Type B pancreatic cell (in vitro differentiated cells): ENCODE measurements at regions not wholly inside any gene's neighbourhood (a gene's known extent, or its start where the extent isn't known, plus 50 kb on each side); places are given as distances from the start of the nearest gene placed in this dataset.

ENCODE experiments used
- DNase-seq: peaks from one replicate; pipeline ENCODE4 v3.0.0; 2021; ENCODE audit warnings: mixed read lengths; ENCODE audit not compliant: unreplicated experiment; ENCODE audit errors: extremely low spot score
- H3K27ac Mint-ChIP-seq: 2 replicates; pipeline ENCODE4 v1.8.0; 2021; ENCODE audit warnings: mild to moderate bottlenecking, mixed read lengths
- H3K27me3 Mint-ChIP-seq: 2 replicates; pipeline ENCODE4 v1.8.0; 2021; ENCODE audit warnings: mixed read lengths
- H3K36me3 Mint-ChIP-seq: 2 replicates; pipeline ENCODE4 v1.8.0; 2021; ENCODE audit warnings: mixed read lengths
- H3K4me1 Mint-ChIP-seq: one replicate; pipeline ENCODE4 v1.8.0; 2021; ENCODE audit warnings: mixed read lengths; ENCODE audit not compliant: unreplicated experiment
- H3K4me3 Mint-ChIP-seq: 2 replicates; pipeline ENCODE4 v1.8.0; 2021; ENCODE audit warnings: mild to moderate bottlenecking, mixed read lengths
- H3K9me3 Mint-ChIP-seq: 2 replicates; pipeline ENCODE4 v1.8.0; 2021; ENCODE audit warnings: mixed read lengths
- TF ChIP-seq, protein P1 (sequence below): fragments of 200-600 bp; sonication (generic); conservative IDR thresholded peaks from 2 replicates; pipeline ENCODE4 v1.5.0; 2021; ENCODE audit warnings: antibody characterized with exemption, mild to moderate bottlenecking

DNA sequence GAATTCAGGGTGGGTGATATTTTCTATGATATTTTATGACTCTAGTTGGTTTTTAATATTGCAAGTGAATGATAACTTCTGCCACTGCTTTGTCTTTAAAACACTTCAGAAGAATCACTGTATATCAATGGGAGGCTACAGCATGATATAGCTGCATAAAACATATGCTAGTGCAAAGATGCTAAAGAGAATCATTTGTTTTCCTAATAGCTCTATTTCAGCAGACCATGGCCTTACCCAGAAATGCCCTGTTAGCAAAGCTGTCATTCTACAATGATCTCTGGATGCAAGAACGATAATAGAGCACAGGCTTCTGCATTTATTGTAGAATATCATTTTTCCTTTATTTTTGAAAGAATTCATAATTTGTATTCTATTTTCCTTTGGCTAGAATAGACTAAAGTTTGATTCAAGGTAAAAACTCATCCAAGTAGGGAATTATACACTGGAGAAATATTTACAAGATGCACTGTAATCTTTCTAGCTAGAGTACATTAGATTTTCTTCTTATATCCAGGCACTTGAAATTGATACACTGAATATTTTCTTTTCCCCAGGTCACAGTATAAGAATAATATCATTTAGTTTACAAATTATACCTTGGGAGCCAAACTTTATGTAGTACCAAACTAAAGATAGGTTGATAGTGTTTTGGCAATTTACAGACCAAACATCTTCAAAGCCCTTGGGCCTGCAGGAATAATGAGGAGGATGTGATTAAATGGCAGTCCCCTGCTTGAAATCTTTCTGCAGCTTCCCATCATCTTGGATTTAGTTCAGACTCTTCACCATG, 252.6 kb upstream of the LINC00305 start:
- Mint-ChIP-seq H3K27ac (no peak overlapping the region), H3K4me3 (no peak overlapping the region), H3K4me1 (no peaks in the 10 kb centered on the region), H3K9me3 (no peaks in the 10 kb centered on the region), H3K27me3 (no peaks in the 10 kb centered on the region), H3K36me3 (no peaks in the 10 kb centered on the region)
- no peak for DNase-seq
- TF ChIP-seq, protein P1, sequence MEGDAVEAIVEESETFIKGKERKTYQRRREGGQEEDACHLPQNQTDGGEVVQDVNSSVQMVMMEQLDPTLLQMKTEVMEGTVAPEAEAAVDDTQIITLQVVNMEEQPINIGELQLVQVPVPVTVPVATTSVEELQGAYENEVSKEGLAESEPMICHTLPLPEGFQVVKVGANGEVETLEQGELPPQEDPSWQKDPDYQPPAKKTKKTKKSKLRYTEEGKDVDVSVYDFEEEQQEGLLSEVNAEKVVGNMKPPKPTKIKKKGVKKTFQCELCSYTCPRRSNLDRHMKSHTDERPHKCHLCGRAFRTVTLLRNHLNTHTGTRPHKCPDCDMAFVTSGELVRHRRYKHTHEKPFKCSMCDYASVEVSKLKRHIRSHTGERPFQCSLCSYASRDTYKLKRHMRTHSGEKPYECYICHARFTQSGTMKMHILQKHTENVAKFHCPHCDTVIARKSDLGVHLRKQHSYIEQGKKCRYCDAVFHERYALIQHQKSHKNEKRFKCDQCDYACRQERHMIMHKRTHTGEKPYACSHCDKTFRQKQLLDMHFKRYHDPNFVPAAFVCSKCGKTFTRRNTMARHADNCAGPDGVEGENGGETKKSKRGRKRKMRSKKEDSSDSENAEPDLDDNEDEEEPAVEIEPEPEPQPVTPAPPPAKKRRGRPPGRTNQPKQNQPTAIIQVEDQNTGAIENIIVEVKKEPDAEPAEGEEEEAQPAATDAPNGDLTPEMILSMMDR = no peak

DNA sequence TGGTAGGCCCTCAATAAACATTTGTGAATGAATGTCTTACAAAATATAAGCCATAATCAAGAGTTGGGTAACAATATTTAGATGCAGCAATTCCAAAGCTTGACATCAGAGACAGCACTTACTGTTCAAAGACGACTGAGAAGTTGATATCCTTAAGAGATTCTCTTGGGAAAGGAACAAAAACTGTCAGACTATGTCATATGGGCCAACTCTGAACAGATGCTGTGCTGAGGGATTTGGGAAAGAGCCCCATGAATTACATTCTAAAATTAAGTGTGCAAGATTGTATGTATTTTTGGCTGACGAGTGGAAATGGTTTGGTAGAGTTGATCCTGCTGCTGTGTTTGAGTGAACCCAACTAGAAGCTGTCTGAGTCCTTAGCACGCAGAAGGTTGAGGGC, 250.7 kb upstream of the LINC00305 start:
- DNase-seq = no peak
- no peak overlapping the region for H3K4me3 Mint-ChIP-seq
- no peak overlapping the region for H3K27ac Mint-ChIP-seq
- no peaks in the 10 kb centered on the region for H3K9me3 Mint-ChIP-seq
- H3K36me3 Mint-ChIP-seq = no peaks in the 10 kb centered on the region
- H3K4me1 Mint-ChIP-seq = no peaks in the 10 kb centered on the region
- no peaks in the 10 kb centered on the region for H3K27me3 Mint-ChIP-seq
- TF ChIP-seq, protein P1 = no peak

DNA sequence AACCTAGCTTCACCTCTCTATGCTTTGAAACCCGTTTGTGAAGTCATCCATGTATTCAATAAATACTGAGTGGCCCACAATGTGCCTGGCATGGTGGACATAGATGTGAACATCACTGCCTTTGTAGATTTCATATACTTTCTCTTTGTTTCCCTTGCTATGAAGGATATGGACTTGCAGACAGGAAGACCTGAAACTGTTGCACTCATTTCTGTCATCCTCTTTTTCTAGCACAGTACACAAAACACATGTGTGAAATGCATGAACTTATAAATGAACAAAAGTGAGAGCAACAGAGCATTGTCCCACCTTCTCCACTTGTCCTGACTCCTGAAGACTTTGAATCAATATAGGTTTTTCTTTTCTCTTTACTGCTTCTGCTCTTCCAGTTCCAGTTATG, 249.4 kb upstream of the LINC00305 start:
- TF ChIP-seq, protein P1 = no peak
- no peaks in the 10 kb centered on the region for H3K36me3 Mint-ChIP-seq
- H3K27me3 Mint-ChIP-seq = no peaks in the 10 kb centered on the region
- DNase-seq = no peak
- no peaks in the 10 kb centered on the region for H3K9me3 Mint-ChIP-seq
- H3K27ac Mint-ChIP-seq = no peak overlapping the region
- no peak overlapping the region for H3K4me3 Mint-ChIP-seq
- H3K4me1 Mint-ChIP-seq = peaks cover under 1% of the 10 kb centered on the region

DNA sequence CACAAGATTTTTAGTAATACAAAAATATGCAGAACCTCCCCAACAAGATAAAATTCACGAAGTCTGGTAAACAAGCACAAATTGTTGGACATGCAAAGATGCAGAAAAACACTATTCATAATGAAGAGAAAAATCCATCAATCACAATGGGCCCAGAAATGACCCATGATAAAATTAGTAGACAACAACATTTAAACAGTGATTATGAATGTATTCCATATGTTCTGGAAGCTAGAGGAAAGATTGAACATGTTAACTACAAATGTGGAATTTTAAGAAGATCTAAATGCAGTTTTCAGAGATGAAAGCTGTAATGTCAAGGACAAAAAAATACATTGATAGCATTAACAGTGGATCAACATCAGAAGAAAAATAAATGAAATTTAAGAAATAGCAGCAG, 243.3 kb upstream of the LINC00305 start:
- Mint-ChIP-seq H3K4me3 (no peak overlapping the region), H3K27ac (no peak overlapping the region), H3K4me1 (peaks cover 7% of the 10 kb centered on the region), H3K9me3 (no peaks in the 10 kb centered on the region), H3K36me3 (no peaks in the 10 kb centered on the region), H3K27me3 (no peaks in the 10 kb centered on the region)
- DNase-seq = no peak
- TF ChIP-seq, protein P1 = no peak

DNA sequence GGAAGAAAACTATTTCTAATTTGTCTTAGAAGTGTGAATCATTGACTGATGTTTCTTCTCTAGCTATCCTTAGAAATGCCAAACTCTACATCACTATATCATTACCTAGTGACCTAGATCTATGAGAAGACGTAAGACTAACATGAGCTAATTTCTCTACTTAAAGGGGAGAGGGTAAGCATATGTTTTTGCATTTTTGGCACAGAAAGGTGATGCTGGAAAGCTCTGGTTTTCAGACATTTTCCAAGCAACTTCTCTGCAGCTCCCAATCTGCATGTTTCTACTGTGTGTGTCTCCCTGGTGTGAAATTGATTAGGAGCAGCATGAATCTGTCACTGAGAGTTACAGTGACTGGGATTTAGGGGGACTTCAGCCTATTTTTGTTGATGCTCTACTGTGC, 235.2 kb upstream of the LINC00305 start:
- no peak overlapping the region for H3K27ac Mint-ChIP-seq
- no peaks in the 10 kb centered on the region for H3K27me3 Mint-ChIP-seq
- H3K4me1 Mint-ChIP-seq = no peaks in the 10 kb centered on the region

More for the DNA sequence above, 235.2 kb upstream of the LINC00305 start:
- Mint-ChIP-seq H3K4me3 (no peak overlapping the region), H3K9me3 (no peaks in the 10 kb centered on the region), H3K36me3 (no peaks in the 10 kb centered on the region)
- TF ChIP-seq, protein P1 = no peak
- DNase-seq = no peak
